HG02623 (cell line): ENCODE measurements at regions not wholly inside any gene's neighbourhood (a gene's known extent, or its start where the extent isn't known, plus 50 kb on each side); places are given as distances from the start of the nearest gene placed in this dataset.
A peak's percentile ranks its signal among the peaks of the same experiment; 100 is the strongest.

Experiments
- ATAC-seq: cut with Tn5 transposase; IDR thresholded peaks from one replicate; pipeline ENCODE4 v1.9.1; 2021; ENCODE audit warnings: moderate library complexity; ENCODE audit not compliant: unreplicated experiment

- no peak for ATAC-seq
Observed at GRCh38 chr2:167900435-167901114, 346.8 kb downstream of the STK39 start.

DNA sequence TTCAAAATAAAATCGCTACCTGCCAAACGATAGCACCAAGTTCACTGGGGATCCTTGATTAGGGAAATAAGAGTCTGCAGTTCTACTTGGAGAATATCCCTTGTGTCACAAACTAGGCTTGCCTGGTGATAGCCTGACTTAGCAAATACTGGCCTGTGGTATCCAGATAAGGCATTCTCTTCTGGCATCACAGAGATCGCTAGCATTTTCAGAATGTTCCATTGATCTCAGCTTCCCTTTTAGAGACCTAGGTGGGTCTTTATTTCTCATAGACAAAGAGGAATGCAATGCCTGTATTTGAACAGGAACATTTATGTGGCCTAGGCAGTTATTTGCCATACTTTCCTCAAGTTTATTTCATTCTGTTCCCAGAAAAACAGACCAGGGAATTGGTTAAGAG lies 349.1 kb downstream of the STK39 start:
- no peak for ATAC-seq

GRCh38 chr2:167891841-167892240 lies 355.6 kb downstream of the STK39 start:
- no peak for ATAC-seq

GRCh38 chr2:167890739-167891138 lies 356.7 kb downstream of the STK39 start:
- no peak for ATAC-seq

DNA sequence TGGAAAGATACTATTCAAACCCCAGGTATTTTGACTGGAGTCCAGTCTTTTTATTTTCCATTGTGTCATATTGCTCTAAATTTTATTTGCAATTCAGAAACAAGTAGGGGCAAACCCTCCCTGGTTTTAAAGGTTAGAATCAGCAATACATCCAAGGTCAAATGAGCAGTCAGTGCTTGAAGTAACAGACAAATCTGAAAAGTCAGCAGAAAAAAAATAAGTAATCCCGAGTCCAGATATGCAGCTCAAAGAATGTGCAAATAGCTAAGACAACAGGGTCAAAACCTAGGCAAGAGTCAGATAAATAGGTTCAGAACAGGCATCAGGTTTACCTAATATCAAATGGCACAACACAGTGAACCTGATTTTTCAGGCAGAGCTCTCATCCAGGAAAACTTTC lies 367.0 kb downstream of the STK39 start:
- ATAC-seq: no peak

DNA sequence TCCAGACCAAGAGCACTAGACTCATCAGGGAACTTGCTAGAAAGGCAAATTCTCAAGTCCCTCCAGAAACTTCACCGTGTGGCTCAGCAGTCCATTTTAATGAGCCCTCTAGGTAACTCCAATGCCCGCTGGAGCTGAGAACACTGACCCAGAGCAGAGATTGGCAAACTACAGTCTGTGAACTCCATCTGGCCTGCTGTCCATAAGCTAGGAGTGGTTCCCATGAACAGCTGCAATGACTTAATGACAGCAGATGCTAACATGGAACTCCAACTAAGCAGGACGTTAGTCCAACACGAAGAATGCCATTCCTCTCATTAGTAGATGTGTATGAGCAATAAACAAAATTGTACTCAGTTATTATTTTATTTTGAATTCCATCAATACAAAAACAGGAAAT lies 371.9 kb downstream of the STK39 start:
- no peak for ATAC-seq

GRCh38 chr2:167874812-167875211 lies 372.6 kb downstream of the STK39 start:
- ATAC-seq: no peak

GRCh38 chr2:167871286-167871685 lies 376.1 kb downstream of the STK39 start:
- ATAC-seq: no peak

GRCh38 chr2:167869200-167869599 lies 378.2 kb downstream of the STK39 start:
- ATAC-seq: no peak

GRCh38 chr2:167863377-167863776 lies 384.0 kb downstream of the STK39 start:
- no peak for ATAC-seq

DNA sequence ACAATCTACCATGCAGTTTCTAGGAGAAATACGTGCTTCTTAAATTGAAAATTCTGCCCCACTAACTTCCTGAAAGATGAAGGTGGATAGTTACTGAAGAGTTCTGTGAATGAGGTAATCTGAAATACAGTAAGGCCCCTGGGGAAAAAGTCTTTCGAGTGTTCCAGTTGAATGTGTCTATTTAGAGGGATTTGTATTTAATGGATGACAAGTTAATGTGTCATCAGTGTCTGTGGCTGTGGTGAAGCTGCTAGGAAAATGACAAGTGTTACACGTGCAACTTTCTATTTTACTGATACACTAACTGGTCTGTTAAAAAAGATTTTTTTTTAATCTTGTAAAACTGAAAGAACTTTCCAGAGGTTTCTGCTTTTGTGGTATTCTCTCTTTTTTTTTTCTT lies 384.6 kb downstream of the STK39 start:
- peak; percentile 63 for ATAC-seq

DNA sequence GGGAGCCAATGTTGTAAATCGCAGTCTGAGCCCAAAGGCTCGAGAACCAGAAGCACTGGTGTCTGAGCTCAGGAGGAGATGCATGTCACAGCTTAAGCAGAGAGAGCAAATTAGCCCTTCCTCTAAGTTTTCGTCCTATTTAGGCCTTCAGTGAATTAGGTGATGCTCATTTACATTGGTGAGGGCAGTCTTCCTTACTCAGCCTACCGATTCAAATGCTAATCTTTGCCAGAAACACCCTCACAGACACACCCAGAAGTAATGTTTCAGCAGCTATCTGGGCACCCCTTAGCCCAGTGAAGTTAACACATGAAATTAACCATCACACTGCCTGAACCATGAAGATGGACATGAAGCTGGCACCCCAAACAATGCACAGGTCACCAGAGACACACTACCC lies 385.1 kb downstream of the STK39 start:
- ATAC-seq: peak; percentile 4

- ATAC-seq: no peak
Observed at GRCh38 chr2:167861574-167862193, 385.7 kb downstream of the STK39 start.

GRCh38 chr2:167860082-167860481 lies 387.3 kb downstream of the STK39 start:
- ATAC-seq: no peak

GRCh38 chr2:167859676-167860075 lies 387.7 kb downstream of the STK39 start:
- no peak for ATAC-seq

- no peak for ATAC-seq
Observed at GRCh38 chr2:167858086-167858485, 389.3 kb downstream of the STK39 start.

DNA sequence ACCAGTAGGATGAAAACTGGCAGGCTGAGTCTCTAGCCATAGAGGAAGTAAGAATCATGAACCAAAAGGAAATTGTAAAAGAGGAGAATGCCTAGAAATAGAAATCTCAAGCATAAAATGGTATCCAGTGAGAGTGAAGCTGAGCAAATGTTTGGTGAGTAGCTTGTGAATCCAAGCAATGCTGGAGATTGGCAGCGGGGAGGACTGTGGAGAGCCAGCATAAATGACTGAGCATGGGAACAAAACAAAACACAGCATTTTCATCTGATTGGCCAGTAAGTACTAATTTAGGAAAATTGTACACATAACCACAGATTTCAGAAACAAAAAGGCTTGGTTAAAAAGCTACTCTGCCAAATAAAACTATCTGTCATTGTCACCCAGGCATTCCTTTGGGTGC lies 390.0 kb downstream of the STK39 start:
- ATAC-seq: no peak

DNA sequence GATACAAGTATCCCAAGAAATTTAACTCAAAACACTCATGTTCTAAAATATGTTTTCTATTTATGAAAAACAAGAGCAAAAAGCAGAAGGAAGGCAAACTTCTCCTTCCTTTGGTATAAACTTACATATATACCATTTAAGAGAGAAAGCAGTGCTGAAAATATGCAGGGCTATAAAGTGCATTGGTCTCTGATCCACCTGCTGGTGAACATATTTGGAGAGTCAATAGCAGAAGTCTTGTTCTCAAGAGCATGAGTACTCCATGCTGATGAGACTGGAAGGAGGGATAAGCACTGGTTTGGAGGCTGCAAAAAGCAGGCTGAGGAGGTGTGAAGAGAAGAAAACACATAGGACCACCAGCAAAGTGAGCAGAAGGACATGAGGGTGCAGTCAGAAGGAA lies 391.2 kb downstream of the STK39 start:
- no peak for ATAC-seq

GRCh38 chr2:167855211-167855610 lies 392.2 kb downstream of the STK39 start:
- ATAC-seq: no peak

GRCh38 chr2:167853717-167854116 lies 393.7 kb downstream of the STK39 start:
- ATAC-seq: no peak

DNA sequence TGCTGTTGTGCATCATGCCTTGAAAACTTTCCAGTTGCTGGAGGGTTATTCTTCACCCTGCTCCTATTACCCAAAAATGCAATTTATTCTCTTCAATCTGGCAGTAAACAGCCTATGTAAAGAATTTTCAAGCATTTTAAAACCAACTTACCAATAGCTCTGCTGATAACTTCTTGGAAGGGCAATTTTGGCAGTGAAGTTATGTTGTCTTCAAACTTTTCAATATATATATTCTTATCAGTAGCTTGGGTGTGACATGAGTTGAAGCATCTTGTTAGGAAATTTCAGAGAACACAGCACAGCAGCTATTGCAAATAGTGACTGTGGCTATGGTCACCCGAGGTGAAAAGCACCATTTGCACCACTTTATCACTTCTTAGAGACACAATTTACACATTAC lies 395.5 kb downstream of the STK39 start:
- no peak for ATAC-seq

GRCh38 chr2:167851323-167851860 lies 396.0 kb downstream of the STK39 start:
- no peak for ATAC-seq
